ENCODE measurements at regions not wholly inside any gene's neighbourhood (a gene's known extent, or its start where the extent isn't known, plus 50 kb on each side); places are given as distances from the start of the nearest gene placed in this dataset.

GRCh38 chr5:67493676-67494075, 297.1 kb upstream of the CD180 start:
- peak; percentile 70 for DNase-seq

- no peak for DNase-seq
Observed at GRCh38 chr5:67490543-67491321, 294.1 kb upstream of the CD180 start.

GRCh38 chr5:67488885-67489284, 292.3 kb upstream of the CD180 start:
- DNase-seq: no peak

- DNase-seq: no peak
Observed at GRCh38 chr5:67487862-67488261, 291.3 kb upstream of the CD180 start.

GRCh38 chr5:67483453-67484030, 286.9 kb upstream of the CD180 start:
- DNase-seq: no peak

- DNase-seq: no peak
Observed at GRCh38 chr5:67481362-67481761, 284.8 kb upstream of the CD180 start.

GRCh38 chr5:67478337-67478736, 281.7 kb upstream of the CD180 start:
- DNase-seq: no peak

- DNase-seq: no peak
Observed at GRCh38 chr5:67476995-67477394, 280.4 kb upstream of the CD180 start.

- no peak for DNase-seq
Observed at GRCh38 chr5:67476531-67476930, 279.9 kb upstream of the CD180 start.

- no peak for DNase-seq
Observed at GRCh38 chr5:67475489-67475888, 278.9 kb upstream of the CD180 start.

- no peak for DNase-seq
Observed at GRCh38 chr5:67474597-67475238, 278.1 kb upstream of the CD180 start.

GRCh38 chr5:67467110-67467509, 270.5 kb upstream of the CD180 start:
- no peak for DNase-seq

GRCh38 chr5:67465537-67466207, 269.1 kb upstream of the CD180 start:
- no peak for DNase-seq

GRCh38 chr5:67462147-67462546, 265.5 kb upstream of the CD180 start:
- DNase-seq: no peak

- DNase-seq: no peak
Observed at GRCh38 chr5:67459253-67459652, 262.7 kb upstream of the CD180 start.

- DNase-seq: no peak
Observed at GRCh38 chr5:67455970-67456369, 259.4 kb upstream of the CD180 start.

- no peak for DNase-seq
Observed at GRCh38 chr5:67454957-67455561, 258.5 kb upstream of the CD180 start.

GRCh38 chr5:67453111-67453905, 256.7 kb upstream of the CD180 start:
- no peak for DNase-seq

- DNase-seq: no peak
Observed at GRCh38 chr5:67451640-67452279, 255.2 kb upstream of the CD180 start.

GRCh38 chr5:67447732-67448131, 251.1 kb upstream of the CD180 start:
- DNase-seq: no peak

GRCh38 chr5:67437905-67438845, 241.6 kb upstream of the CD180 start:
- DNase-seq: no peak

Measured in NCI-H2029 (cell line).